ENCODE measurements at regions not wholly inside any gene's neighbourhood (a gene's known extent, or its start where the extent isn't known, plus 50 kb on each side); places are given as distances from the start of the nearest gene placed in this dataset.
A peak's percentile ranks its signal among the peaks of the same experiment; 100 is the strongest.
"Not testable (repeated sequence)": the region's sequence is repeated elsewhere in the genome, so short reads cannot be mapped to it uniquely, and the experiment has no call there.

- no peak for FAIRE-seq
- DNase-seq (ENCODE audit: low spot score) = no peak
Measured at GRCh38 chr20:20796766-20797440, 84.5 kb upstream of the RALGAPA2 start.

- no peak for DNase-seq (ENCODE audit: low spot score)
- FAIRE-seq = no peak
Measured at GRCh38 chr20:20795721-20796120, 83.3 kb upstream of the RALGAPA2 start.

GRCh38 chr20:20795119-20795518 lies 82.7 kb upstream of the RALGAPA2 start:
- no peak for FAIRE-seq

GRCh38 chr20:20793591-20793990 lies 81.1 kb upstream of the RALGAPA2 start:
- DNase-seq (ENCODE audit: low spot score) (no peak), FAIRE-seq (no peak)

More at GRCh38 chr20:20795119-20795518, 82.7 kb upstream of the RALGAPA2 start:
- no peak for DNase-seq (ENCODE audit: low spot score)

- DNase-seq (ENCODE audit: low spot score) (no peak), FAIRE-seq (no peak)
Measured at GRCh38 chr20:20791664-20792568, 79.5 kb upstream of the RALGAPA2 start.

GRCh38 chr20:20788308-20788707 lies 75.9 kb upstream of the RALGAPA2 start:
- no peak for DNase-seq (ENCODE audit: low spot score)
- no peak for FAIRE-seq

GRCh38 chr20:20786428-20786827 lies 74.0 kb upstream of the RALGAPA2 start:
- DNase-seq (ENCODE audit: low spot score) (no peak), FAIRE-seq (no peak)

- DNase-seq (ENCODE audit: low spot score) (no peak), FAIRE-seq (no peak)
Measured at GRCh38 chr20:20785226-20785625, 72.8 kb upstream of the RALGAPA2 start.

- FAIRE-seq; DNase-seq (ENCODE audit: low spot score): not testable (repeated sequence)
Measured at GRCh38 chr20:20784450-20784849, 72.0 kb upstream of the RALGAPA2 start.

- FAIRE-seq = no peak
- DNase-seq (ENCODE audit: low spot score) = no peak
Measured at GRCh38 chr20:20783450-20783849, 71.0 kb upstream of the RALGAPA2 start.

GRCh38 chr20:20782755-20783154 lies 70.3 kb upstream of the RALGAPA2 start:
- DNase-seq (ENCODE audit: low spot score) (no peak), FAIRE-seq (no peak)

GRCh38 chr20:20782231-20782630 lies 69.8 kb upstream of the RALGAPA2 start:
- FAIRE-seq (no peak), DNase-seq (ENCODE audit: low spot score) (no peak)

GRCh38 chr20:20781029-20781428 lies 68.6 kb upstream of the RALGAPA2 start:
- DNase-seq (ENCODE audit: low spot score) (no peak), FAIRE-seq (no peak)

- FAIRE-seq (no peak), DNase-seq (ENCODE audit: low spot score) (peak; percentile 12)
Measured at GRCh38 chr20:20780127-20780824, 67.8 kb upstream of the RALGAPA2 start.

- FAIRE-seq (no peak), DNase-seq (ENCODE audit: low spot score) (no peak)
Measured at GRCh38 chr20:20778676-20779075, 66.2 kb upstream of the RALGAPA2 start.

GRCh38 chr20:20772497-20773085 lies 60.1 kb upstream of the RALGAPA2 start:
- no peak for FAIRE-seq
- no peak for DNase-seq (ENCODE audit: low spot score)

GRCh38 chr20:20768202-20768815 lies 55.9 kb upstream of the RALGAPA2 start:
- no peak for FAIRE-seq
- no peak for DNase-seq (ENCODE audit: low spot score)

GRCh38 chr20:20765696-20766365 lies 53.4 kb upstream of the RALGAPA2 start:
- no peak for FAIRE-seq
- DNase-seq (ENCODE audit: low spot score) = no peak

GRCh38 chr20:20763650-20764049 lies 51.2 kb upstream of the RALGAPA2 start:
- DNase-seq (ENCODE audit: low spot score) = no peak
- FAIRE-seq = no peak

Measured in urothelium cell line (cell line).